ENCODE measurements at regions not wholly inside any gene's neighbourhood (a gene's known extent, or its start where the extent isn't known, plus 50 kb on each side); places are given as distances from the start of the nearest gene placed in this dataset.

DNA sequence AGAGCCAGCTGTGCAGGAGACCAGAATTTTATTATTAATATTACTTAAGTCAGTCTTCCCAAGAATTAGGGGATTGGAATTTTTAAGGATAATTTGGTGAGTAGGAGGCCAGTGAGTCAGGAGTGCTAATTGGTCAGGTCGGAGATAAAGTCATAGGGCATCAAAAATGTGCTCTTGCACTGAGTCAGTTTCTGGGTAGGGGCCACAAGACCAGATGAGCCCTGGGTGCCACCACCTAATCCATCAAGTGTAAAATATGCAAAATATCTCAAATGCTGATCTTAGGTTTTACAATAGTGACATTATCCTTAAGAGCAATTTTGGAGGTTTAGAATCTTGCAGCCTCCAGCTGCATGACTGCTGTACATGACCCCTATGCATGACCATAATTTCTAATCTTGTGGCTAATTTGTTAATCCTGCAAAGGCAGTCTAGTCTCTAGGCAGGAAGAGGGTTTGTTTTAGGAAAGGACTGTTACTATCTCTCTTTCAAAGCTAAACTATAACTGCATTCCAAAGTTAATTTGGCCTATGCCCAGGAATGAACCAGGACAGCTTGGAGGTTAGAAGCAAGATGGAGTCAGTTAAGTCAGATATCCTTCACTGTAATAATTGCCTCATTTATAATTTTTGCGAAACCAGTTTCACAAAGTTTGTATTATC is 215.9 kb downstream of the RNF152 start:
- H3K36me3 Mint-ChIP-seq = peaks cover 0 to 4% of the 10 kb centered on the region in 2 donors
- no peak for ATAC-seq (replicated peaks)
- H3K27me3 Mint-ChIP-seq = peaks cover 0 to 13% of the 10 kb centered on the region in 2 donors
- H3K4me3 Mint-ChIP-seq = no peak overlapping the region
- H3K9me3 Mint-ChIP-seq = peaks cover 17 to 20% of the 10 kb centered on the region in 2 donors
- no peaks in the 10 kb centered on the region for H3K4me1 Mint-ChIP-seq
- no peak overlapping the region for H3K27ac Mint-ChIP-seq
- no peak for DNase-seq

DNA sequence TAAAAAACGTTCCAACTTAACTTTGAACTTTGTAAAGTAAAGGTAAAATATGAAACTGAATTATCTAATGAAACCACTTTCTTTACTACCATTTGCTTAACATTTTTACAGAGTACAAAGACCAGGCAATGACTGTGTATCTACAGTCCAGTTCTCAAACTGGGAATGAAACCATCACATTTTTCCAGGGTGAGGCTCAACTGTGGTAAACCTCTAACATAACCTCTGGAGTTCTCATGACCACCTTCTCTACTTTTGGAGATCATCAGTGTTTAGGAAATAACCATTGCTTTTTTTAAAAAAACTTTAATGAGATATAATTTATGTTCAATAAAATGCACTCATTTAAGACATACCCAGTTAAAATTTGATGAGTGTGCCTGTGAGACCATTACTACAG is 223.5 kb downstream of the RNF152 start:
- Mint-ChIP-seq H3K9me3 (no peaks in the 10 kb centered on the region), H3K27ac (no peak overlapping the region)
- ATAC-seq (replicated peaks) = no peak

DNA sequence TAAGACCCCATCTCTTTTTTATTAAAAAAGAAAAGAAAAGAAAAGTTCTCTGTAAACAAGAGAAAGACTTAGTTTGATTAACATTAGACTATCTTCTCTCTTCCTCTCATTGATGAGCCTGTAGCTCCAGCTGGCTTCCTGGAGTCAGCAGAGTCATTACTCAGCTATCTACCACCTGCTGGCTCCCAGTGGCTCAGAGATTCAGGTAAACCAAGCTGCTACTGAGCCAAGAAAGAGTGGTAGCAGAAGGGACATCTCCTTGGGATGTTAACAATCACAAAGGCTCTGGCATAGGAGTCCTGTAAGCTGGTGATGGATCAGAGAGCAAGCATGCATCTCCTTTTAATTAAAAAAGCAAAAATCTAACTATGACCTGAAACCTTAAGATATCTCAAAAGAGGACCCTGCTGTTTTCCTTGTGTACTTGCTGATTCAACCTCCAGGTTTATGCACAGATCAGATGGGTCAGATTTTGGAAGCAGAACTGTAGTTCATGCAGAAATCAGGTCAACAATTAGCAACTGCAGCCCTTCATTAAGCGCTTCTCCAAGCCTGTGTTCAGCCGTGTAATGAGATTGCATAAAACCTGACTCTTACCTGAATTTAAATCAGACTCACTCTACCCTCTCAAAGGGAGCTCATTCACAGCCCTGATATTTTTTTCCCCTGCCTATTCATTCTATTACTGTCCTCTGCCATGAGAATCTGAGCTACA is 225.8 kb downstream of the RNF152 start:
- DNase-seq (no peak), ATAC-seq (replicated peaks) (no peak)
- peaks cover 0 to 2% of the 10 kb centered on the region in 2 donors for H3K27me3 Mint-ChIP-seq
- H3K4me1 Mint-ChIP-seq = no peaks in the 10 kb centered on the region
- H3K27ac Mint-ChIP-seq = no peak overlapping the region
- H3K9me3 Mint-ChIP-seq = peaks cover 0 to 3% of the 10 kb centered on the region in 2 donors
- H3K36me3 Mint-ChIP-seq = no peaks in the 10 kb centered on the region
- no peak overlapping the region for H3K4me3 Mint-ChIP-seq

More for the DNA sequence above, 223.5 kb downstream of the RNF152 start:
- Mint-ChIP-seq H3K36me3 (no peaks in the 10 kb centered on the region), H3K4me1 (no peaks in the 10 kb centered on the region), H3K4me3 (no peak overlapping the region), H3K27me3 (peaks cover 0 to 13% of the 10 kb centered on the region in 2 donors)
- no peak for DNase-seq

DNA sequence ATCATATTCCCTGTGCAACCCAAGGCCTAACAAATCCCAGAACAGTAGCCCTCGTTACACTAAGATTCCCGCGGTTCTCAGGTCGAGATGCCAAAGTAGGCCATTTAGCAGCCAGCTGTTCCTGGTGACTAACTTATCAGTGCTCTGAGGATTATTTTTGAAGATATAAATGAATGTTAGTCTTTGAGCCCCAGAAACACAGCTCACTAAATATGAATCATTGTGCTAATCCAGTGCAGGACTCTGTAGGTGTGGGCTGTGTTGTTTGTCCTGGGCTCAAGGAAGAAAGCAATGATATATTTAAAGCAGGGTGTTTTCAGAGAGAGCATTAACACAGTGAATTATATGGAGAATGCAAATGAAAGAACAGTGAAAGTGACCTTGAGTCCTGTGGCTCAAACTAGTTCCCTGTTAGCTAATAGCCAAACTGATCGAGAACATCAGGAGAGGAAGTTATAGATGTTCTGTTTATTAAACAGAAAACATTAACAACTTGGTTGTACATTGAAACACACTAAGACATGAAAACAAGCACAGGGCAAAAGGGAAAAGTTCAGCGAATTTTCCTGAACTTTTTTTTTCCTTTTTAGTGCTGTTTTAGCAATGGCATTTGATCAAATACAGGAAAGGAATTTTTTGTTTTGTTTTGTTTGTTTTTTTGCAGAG is 228.3 kb downstream of the RNF152 start:
- Mint-ChIP-seq H3K4me3 (no peak overlapping the region), H3K27me3 (peaks cover 0 to 4% of the 10 kb centered on the region in 2 donors), H3K36me3 (no peaks in the 10 kb centered on the region), H3K27ac (no peak overlapping the region), H3K4me1 (no peaks in the 10 kb centered on the region), H3K9me3 (peaks cover 0 to 6% of the 10 kb centered on the region in 2 donors)
- ATAC-seq (replicated peaks) (no peak), DNase-seq (no peak)

DNA sequence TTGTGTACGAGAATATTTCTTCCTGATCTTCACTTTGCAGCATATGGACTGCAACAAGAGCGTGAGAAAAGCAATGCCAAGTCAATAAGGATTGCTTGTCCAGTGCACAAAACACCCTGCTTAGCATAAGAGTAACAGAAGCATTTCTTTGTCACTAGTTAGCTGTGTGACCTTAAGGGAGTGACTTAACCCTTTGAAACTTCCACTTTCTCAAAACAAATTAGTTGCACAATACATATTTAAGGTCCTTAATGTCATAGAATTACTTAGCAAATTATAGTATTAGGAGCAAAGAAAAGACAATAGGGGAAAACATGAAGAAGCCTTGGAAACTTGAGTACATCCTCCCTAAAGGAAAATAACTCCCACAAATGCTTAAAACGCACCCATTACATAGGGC is 230.1 kb downstream of the RNF152 start:
- H3K27me3 Mint-ChIP-seq = peaks cover 0 to 4% of the 10 kb centered on the region in 2 donors
- H3K4me1 Mint-ChIP-seq = no peaks in the 10 kb centered on the region
- H3K9me3 Mint-ChIP-seq = peaks cover 0 to 6% of the 10 kb centered on the region in 2 donors
- DNase-seq (no peak), ATAC-seq (replicated peaks) (no peak)
- H3K4me3 Mint-ChIP-seq = no peak overlapping the region
- no peaks in the 10 kb centered on the region for H3K36me3 Mint-ChIP-seq
- no peak overlapping the region for H3K27ac Mint-ChIP-seq

DNA sequence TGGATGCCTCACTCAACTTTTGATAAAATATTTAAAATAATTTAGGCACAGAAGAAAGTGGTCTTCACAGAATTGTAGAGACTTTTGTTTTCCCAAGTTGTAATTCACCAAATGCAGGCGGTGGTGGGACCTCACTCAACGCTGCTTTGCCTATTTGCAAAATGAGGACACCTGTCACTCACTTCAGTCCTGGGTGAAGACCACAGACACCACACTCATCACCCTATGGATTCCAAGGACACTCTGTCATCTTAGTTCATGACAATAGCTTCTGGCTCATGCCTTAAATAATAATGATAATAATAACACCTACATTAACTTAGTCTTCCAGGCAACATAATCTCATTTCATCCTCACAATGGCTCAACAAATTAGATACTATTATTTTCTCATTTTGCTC is 234.4 kb downstream of the RNF152 start:
- Mint-ChIP-seq H3K9me3 (peaks cover 7 to 8% of the 10 kb centered on the region in 2 donors), H3K4me3 (no peak overlapping the region), H3K27ac (no peak overlapping the region), H3K27me3 (peaks cover 0 to 4% of the 10 kb centered on the region in 2 donors), H3K4me1 (no peaks in the 10 kb centered on the region), H3K36me3 (no peaks in the 10 kb centered on the region)
- ATAC-seq (replicated peaks) = no peak
- DNase-seq = no peak

DNA sequence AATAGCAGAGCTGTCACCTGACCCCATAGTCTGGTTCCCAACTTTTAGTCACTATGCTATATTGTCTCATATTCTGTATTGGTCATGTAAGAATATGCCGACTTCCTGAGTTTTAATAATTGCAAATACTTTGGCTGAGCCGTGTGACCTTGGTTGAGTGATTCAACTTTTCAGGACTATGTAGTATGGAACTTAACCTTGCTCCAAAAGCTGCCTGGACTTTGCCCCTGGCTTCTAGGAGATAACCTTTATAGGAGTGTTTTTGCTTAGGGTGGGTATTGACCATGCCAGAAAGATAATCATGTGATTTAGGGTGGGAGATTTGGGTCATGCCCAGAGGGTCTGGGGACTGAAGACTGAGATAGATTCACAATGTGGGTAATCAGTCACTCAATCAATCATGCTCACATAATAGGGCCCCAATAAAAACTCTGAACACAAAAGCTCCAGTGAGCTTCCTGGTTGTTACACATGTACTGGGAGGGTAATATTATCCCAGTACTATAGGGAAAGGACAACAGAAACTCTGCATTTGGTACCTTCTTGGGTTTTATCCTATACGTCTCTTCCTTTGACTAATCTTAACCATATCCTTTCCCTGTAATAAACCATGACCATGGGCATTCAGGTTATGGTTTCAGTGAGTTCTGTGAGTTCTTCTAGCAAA is 235.6 kb downstream of the RNF152 start:
- H3K27me3 Mint-ChIP-seq = peaks cover 0 to 3% of the 10 kb centered on the region in 2 donors
- ATAC-seq (replicated peaks) = no peak
- no peak overlapping the region for H3K4me3 Mint-ChIP-seq
- H3K4me1 Mint-ChIP-seq = no peaks in the 10 kb centered on the region
- H3K27ac Mint-ChIP-seq = no peak overlapping the region
- H3K9me3 Mint-ChIP-seq = peaks cover 6 to 8% of the 10 kb centered on the region in 2 donors
- no peaks in the 10 kb centered on the region for H3K36me3 Mint-ChIP-seq
- DNase-seq = no peak

DNA sequence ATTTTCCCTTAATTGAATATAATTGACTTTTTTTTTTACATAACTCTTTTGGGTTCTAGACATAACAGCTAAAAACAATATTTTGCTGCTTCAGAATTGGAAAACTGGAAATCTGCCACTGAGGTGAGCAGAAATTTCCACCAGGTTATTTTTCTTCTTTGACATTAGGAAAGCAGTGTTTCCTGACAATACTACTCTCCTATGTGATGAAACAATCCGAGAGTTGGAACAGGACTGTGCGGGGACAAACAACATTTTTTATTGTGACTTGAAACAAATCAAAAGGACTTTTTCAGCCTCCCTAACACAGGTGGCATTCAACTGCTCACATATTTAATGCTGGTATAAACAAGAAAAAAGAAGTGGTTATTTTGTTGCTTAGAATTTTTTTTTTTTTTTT is 237.2 kb downstream of the RNF152 start:
- H3K27ac Mint-ChIP-seq = no peak overlapping the region
- no peaks in the 10 kb centered on the region for H3K27me3 Mint-ChIP-seq
- H3K4me1 Mint-ChIP-seq = no peaks in the 10 kb centered on the region
- no peak for DNase-seq
- H3K4me3 Mint-ChIP-seq = no peak overlapping the region
- H3K36me3 Mint-ChIP-seq = no peaks in the 10 kb centered on the region
- ATAC-seq (replicated peaks) = no peak
- peaks cover 2 to 8% of the 10 kb centered on the region in 2 donors for H3K9me3 Mint-ChIP-seq

DNA sequence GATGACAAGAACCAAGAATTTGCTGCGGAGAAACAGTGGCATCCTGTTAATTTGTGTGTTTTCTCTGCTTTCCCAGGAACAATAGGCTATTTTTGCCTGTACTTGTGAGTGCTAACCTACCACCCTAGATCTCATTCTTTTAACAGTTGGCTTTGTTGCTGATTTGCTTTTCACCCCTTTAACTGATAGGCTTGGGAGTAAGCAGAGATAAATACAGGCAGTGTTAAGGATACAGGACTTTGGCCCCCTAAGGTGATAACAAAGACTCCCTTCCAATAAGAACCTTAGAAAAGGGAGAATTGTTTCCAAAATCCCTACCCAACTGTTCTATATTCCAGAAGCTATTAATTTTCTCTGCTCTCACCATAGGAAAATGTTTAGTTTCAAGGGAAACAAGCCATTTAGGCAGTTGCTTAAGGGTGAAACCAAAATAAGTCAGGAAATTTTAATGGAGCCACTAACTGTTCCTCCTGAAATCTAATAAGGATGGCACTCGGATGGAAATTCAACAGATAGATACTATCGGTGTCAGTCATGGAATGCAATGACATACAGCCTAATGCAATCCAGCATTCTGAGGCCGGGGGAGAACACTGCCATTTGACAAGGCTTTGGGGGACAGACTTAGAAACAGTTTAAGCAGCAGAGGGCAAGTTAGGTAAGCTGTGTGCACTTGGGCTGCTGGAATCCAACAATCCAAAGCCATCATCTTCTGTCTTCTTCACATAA is 238.8 kb downstream of the RNF152 start:
- Mint-ChIP-seq H3K4me1 (no peaks in the 10 kb centered on the region), H3K27ac (no peak overlapping the region), H3K27me3 (no peaks in the 10 kb centered on the region), H3K4me3 (no peak overlapping the region), H3K9me3 (peaks cover 2 to 8% of the 10 kb centered on the region in 2 donors), H3K36me3 (no peaks in the 10 kb centered on the region)
- DNase-seq (no peak), ATAC-seq (replicated peaks) (no peak)

DNA sequence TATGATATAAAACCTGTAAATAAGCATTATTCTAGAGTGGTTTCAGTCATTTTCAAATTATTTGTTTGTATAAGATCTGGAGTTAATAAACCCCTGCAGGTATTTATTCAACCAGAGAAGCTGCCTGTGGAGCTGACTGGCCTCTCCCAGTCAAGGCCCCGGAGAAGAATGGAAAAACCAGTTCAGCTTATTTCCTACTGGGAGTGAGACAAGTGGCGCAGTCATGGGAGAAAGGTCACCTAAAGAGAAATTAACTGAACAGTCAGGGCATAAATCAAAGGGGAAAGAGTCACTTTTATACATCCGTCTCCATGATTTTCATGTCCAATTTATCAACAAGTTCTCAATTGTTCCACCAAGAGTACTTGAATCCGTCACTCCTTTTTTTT is 240.9 kb downstream of the RNF152 start:
- no peak overlapping the region for H3K4me3 Mint-ChIP-seq

DNA sequence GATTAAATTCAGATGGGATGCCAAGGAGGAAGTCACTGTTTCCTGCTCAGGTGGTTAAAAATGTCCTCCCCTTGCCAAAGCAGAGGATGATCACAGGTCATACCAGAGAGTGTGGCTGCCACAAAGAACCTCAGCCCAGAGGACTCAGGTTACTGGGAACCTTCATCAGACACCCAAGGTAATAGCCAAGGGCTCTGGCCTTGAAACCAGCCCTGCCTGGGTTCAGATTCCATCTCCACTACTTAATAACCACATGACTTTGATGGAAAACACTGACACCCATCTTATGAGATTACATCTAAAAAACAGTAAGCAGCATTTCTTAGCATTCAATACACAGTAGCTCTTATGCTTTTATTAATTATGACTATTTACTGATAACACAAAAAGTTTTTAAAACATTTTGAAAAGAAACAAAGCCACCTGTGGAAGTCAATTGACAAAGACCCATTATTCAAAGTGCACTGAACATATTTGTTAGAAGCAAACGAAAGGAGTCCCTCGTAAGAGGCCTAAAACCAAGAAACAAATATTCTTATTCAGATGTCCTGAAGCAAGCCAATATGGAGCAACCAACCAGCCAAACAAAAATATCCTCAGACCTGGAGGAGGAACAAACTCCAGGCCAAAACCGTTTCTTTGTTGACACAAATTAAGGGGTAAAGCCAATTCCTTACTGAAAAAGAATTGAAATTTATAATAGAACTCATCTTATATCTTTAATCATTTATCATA is 241.5 kb downstream of the RNF152 start:
- H3K27me3 Mint-ChIP-seq = no peaks in the 10 kb centered on the region
- no peak for ATAC-seq (replicated peaks)
- H3K4me1 Mint-ChIP-seq = no peaks in the 10 kb centered on the region
- H3K36me3 Mint-ChIP-seq = no peaks in the 10 kb centered on the region
- no peak overlapping the region for H3K4me3 Mint-ChIP-seq
- no peak for DNase-seq
- no peak overlapping the region for H3K27ac Mint-ChIP-seq
- no peaks in the 10 kb centered on the region for H3K9me3 Mint-ChIP-seq

More for the DNA sequence above, 240.9 kb downstream of the RNF152 start:
- DNase-seq = no peak
- Mint-ChIP-seq H3K36me3 (no peaks in the 10 kb centered on the region), H3K27me3 (no peaks in the 10 kb centered on the region), H3K4me1 (no peaks in the 10 kb centered on the region), H3K27ac (no peak overlapping the region), H3K9me3 (no peaks in the 10 kb centered on the region)
- ATAC-seq (replicated peaks) = no peak

DNA sequence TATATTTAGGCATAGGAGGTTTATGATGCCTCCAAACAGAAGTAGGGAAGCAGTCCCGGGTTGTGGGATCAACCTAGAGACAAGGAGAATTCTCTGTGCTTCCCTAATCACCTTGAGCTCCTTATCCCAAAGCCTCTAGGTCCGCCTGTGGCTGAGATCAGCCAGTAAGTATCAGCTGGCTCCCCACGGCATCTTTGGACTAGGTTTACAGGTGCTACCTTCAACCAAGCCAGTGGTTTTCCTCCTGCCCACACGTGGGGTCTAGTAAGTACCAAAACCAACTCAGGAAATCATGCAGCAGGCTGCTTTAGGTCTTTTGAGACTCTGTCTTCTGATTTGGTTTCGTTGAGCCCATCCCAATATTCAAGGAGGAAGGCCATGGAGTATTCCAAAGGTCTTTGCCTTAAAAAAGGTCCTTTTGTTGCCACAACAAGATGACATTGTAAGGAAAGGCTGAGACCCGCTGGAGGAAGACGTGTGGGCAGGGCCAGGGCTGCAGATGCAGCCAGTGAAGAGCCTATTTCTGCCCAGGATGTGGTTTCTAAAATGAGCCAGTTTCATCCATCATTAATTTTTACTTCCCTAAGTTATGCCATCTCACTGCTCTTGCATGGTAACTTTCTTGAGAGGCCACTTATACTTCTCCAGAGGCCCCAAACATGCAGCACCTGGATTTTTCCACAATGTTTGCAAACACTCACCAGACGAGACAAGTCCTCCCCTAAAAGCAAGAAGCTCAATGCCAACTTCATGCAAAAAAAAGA is 248.7 kb downstream of the RNF152 start:
- Mint-ChIP-seq H3K9me3 (no peaks in the 10 kb centered on the region), H3K36me3 (no peaks in the 10 kb centered on the region), H3K4me1 (peaks cover 1 to 11% of the 10 kb centered on the region in 2 donors), H3K4me3 (no peak overlapping the region), H3K27me3 (no peaks in the 10 kb centered on the region), H3K27ac (no peak overlapping the region)
- DNase-seq = no peak
- peak; percentile 36 to 45 for ATAC-seq (replicated peaks)

DNA sequence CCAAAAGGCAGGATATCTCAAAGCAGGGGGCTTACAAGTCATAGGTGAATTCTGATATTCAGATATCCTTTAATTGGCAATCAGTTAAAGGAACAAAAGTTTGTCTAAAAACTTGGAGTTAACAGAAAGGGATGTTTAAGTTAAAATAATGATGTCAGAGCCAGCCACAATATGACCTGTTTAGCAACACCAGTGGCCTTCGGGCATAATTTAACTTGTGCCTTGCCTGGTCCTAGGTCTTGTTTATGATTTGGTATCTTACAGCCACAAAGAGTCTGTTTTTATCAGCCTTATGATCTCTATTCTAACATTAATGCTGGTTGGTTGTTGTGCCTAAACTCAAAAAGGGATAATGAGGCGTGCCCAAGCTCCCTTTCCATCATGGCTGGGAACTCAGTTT is 252.9 kb downstream of the RNF152 start:
- no peak for DNase-seq
- Mint-ChIP-seq H3K27ac (no peak overlapping the region), H3K36me3 (no peaks in the 10 kb centered on the region), H3K9me3 (no peaks in the 10 kb centered on the region), H3K4me1 (peaks cover 1 to 16% of the 10 kb centered on the region in 2 donors), H3K27me3 (peaks cover 0 to 7% of the 10 kb centered on the region in 2 donors), H3K4me3 (no peak overlapping the region)
- ATAC-seq (replicated peaks) = no peak
